IMR-90 (cell line): ENCODE measurements at regions not wholly inside any gene's neighbourhood (a gene's known extent, or its start where the extent isn't known, plus 50 kb on each side); places are given as distances from the start of the nearest gene placed in this dataset.

Source experiments
- ATAC-seq: fragments of 200-7000 bp; cut with Tn5 transposase; 2 replicates; pipeline ENCODE4 v1.9.1; 2020; ENCODE audit warnings: low read depth, mild to moderate bottlenecking, moderate library complexity
- BruUV-seq: library from RNA; stranded (reverse); fragments of 400-500 nt; replicated peaks from 2 replicates; lab custom pipeline; 2021; lab: Mats Ljungman, UMichigan
- CTCF ChIA-PET: fragments of 300-600 bp; formaldehyde crosslinking; extraction: SDS; loops from one replicate; lab custom pipeline; 2021; ENCODE audit warnings: antibody characterized with exemption; lab: Yijun Ruan, JAX
- POLR2A ChIA-PET: fragments of 300-600 bp; sonication (Branson Sonifier 250); formaldehyde crosslinking; loops from one replicate; lab custom pipeline; 2022; ENCODE audit warnings: antibody characterized with exemption; ENCODE audit not compliant: unreplicated experiment; lab: Charles Lee
- DNase-seq: peaks from one replicate; pipeline ENCODE4 v3.0.0; 2013
- H2AFZ ChIP-seq: replicated peaks from 2 replicates; pipeline ENCODE3; 2013; ENCODE audit warnings: low read length, mild to moderate bottlenecking; ENCODE audit not compliant: poor library complexity
- H2AK5ac ChIP-seq: 2 replicates; pipeline ENCODE4 v1.6.1; 2013; ENCODE audit warnings: low read depth, low read length, inconsistent platforms
- H2AK9ac ChIP-seq: replicated peaks from 2 replicates; pipeline ENCODE3; 2013; ENCODE audit warnings: mild to moderate bottlenecking, low read depth, low read length, moderate library complexity; ENCODE audit not compliant: poor library complexity
- H2BK120ac ChIP-seq: 2 replicates; pipeline ENCODE4 v1.6.1; 2013; ENCODE audit warnings: low read depth, low read length, inconsistent platforms
- H2BK15ac ChIP-seq: 3 replicates; pipeline ENCODE4 v1.6.1; 2013; ENCODE audit warnings: low read depth, low read length, inconsistent platforms
- H2BK20ac ChIP-seq: 2 replicates; pipeline ENCODE4 v1.6.1; 2013; ENCODE audit warnings: low read depth, mild to moderate bottlenecking, inconsistent platforms, low read length, moderate library complexity
- H2BK5ac ChIP-seq: 2 replicates; pipeline ENCODE4 v1.6.1; 2013; ENCODE audit warnings: mild to moderate bottlenecking, low read depth, low read length, inconsistent platforms; ENCODE audit not compliant: poor library complexity, severe bottlenecking
- H3K14ac ChIP-seq: replicated peaks from 2 replicates; pipeline ENCODE4 v1.6.1; 2013; ENCODE audit warnings: low read depth, low read length, inconsistent platforms
- H3K18ac ChIP-seq: 2 replicates; pipeline ENCODE4 v1.6.1; 2013; ENCODE audit warnings: low read depth, low read length, control low read depth
- H3K23ac ChIP-seq: 2 replicates; pipeline ENCODE4 v1.6.1; 2013; ENCODE audit warnings: low read depth, low read length, inconsistent platforms
- H3K27ac ChIP-seq: 2 replicates; pipeline ENCODE4 v1.5.1; 2013; ENCODE audit warnings: mild to moderate bottlenecking, control low read depth, low read length; ENCODE audit not compliant: insufficient read depth
- H3K27me3 ChIP-seq: 2 replicates; pipeline ENCODE4 v1.6.1; 2013; ENCODE audit warnings: low read length; ENCODE audit not compliant: control insufficient read depth, insufficient read depth
- H3K36me3 ChIP-seq: 2 replicates; pipeline ENCODE4 v1.6.1; 2013; ENCODE audit warnings: low read length, mixed read lengths; ENCODE audit not compliant: control insufficient read depth, insufficient read depth
- H3K4ac ChIP-seq: 2 replicates; pipeline ENCODE4 v1.6.1; 2013; ENCODE audit warnings: low read depth, low read length, inconsistent platforms
- H3K4me1 ChIP-seq: 2 replicates; pipeline ENCODE4 v1.6.1; 2013; ENCODE audit warnings: low read length, mixed read lengths; ENCODE audit not compliant: control insufficient read depth, insufficient read depth
- H3K4me2 ChIP-seq: 2 replicates; pipeline ENCODE4 v1.6.1; 2013; ENCODE audit warnings: low read depth, mild to moderate bottlenecking, control low read depth, low read length, moderate library complexity
- H3K4me3 ChIP-seq: 2 replicates; pipeline ENCODE4 v1.5.1; 2013; ENCODE audit warnings: low read depth, mild to moderate bottlenecking, control low read depth, low read length, moderate library complexity; ENCODE audit not compliant: insufficient read depth
- H3K56ac ChIP-seq: 2 replicates; pipeline ENCODE4 v1.6.1; 2013; ENCODE audit warnings: low read length, inconsistent platforms; ENCODE audit not compliant: insufficient read depth; ENCODE audit errors: extremely low read depth
- H3K79me1 ChIP-seq, 2 experiments: 2 replicates each; pipeline ENCODE4 v1.6.1; 2013; ENCODE audit warnings: low read length in 2 of 2, inconsistent platforms in 1 of 2, low read depth in 1 of 2
- H3K9ac ChIP-seq: 2 replicates; pipeline ENCODE4 v1.6.1; 2013; ENCODE audit warnings: low read depth, low read length, control low read depth
- H3K9me1 ChIP-seq: 2 replicates; pipeline ENCODE4 v1.6.1; 2013; ENCODE audit warnings: low read length, inconsistent platforms; ENCODE audit not compliant: insufficient read depth
- H3K9me3 ChIP-seq: 2 replicates; pipeline ENCODE4 v1.6.1; 2013; ENCODE audit warnings: low read length; ENCODE audit not compliant: control insufficient read depth, insufficient read depth
- H4K20me1 ChIP-seq: 2 replicates; pipeline ENCODE4 v1.6.1; 2013; ENCODE audit warnings: low read length, inconsistent platforms; ENCODE audit not compliant: insufficient read depth
- H4K5ac ChIP-seq: 2 replicates; pipeline ENCODE4 v1.6.1; 2013; ENCODE audit warnings: mild to moderate bottlenecking, low read depth, low read length, control low read depth
- H4K8ac ChIP-seq, 2 experiments: 2 replicates each; pipeline ENCODE4 v1.6.1; 2013; ENCODE audit warnings: low read depth in 2 of 2, low read length in 2 of 2, control low read depth in 1 of 2, inconsistent platforms in 1 of 2
- H4K91ac ChIP-seq: 2 replicates; pipeline ENCODE4 v1.6.1; 2013; ENCODE audit warnings: low read depth, low read length, inconsistent platforms; ENCODE audit not compliant: insufficient read depth
- BHLHE40 ChIP-seq: fragments of 150-350 bp; IDR thresholded peaks from 2 replicates; pipeline ENCODE4 v1.6.1; 2016; ENCODE audit warnings: mild to moderate bottlenecking, low read depth, low read length
- CEBPB ChIP-seq: IDR thresholded peaks from 2 replicates; pipeline ENCODE4 v1.6.1; 2012; ENCODE audit warnings: low read depth, low read length, improper control_type of control experiment
- CHD1 ChIP-seq: IDR thresholded peaks from 2 replicates; pipeline ENCODE4 v1.6.1; 2012; ENCODE audit warnings: low read depth, low read length, improper control_type of control experiment
- FOS ChIP-seq: fragments of 150-350 bp; IDR thresholded peaks from 2 replicates; pipeline ENCODE4 v1.6.1; 2016; ENCODE audit warnings: low read depth, low read length
- MAFK ChIP-seq: IDR thresholded peaks from 2 replicates; pipeline ENCODE4 v1.6.1; 2012; ENCODE audit warnings: low read depth, low read length, improper control_type of control experiment
- MAZ ChIP-seq: IDR thresholded peaks from 2 replicates; pipeline ENCODE4 v1.6.1; 2012; ENCODE audit warnings: low read depth, mild to moderate bottlenecking, low read length, improper control_type of control experiment, moderate library complexity, borderline replicate concordance
- MXI1 ChIP-seq: IDR thresholded peaks from 2 replicates; pipeline ENCODE4 v1.6.1; 2012; ENCODE audit warnings: low read depth, mild to moderate bottlenecking, low read length, moderate library complexity, borderline replicate concordance
- NFE2L2 ChIP-seq: fragments of 150-350 bp; IDR thresholded peaks from 2 replicates; pipeline ENCODE4 v1.6.1; 2016; ENCODE audit warnings: low read depth, mild to moderate bottlenecking, low read length
- POLR2A ChIP-seq: IDR thresholded peaks from 2 replicates; pipeline ENCODE4 v1.6.1; 2012; ENCODE audit warnings: mild to moderate bottlenecking, low read depth, low read length
- RAD21 ChIP-seq: IDR thresholded peaks from 2 replicates; pipeline ENCODE4 v1.6.1; 2012; ENCODE audit warnings: low read length, improper control_type of control experiment
- RCOR1 ChIP-seq: IDR thresholded peaks from 2 replicates; pipeline ENCODE4 v1.6.1; 2012; ENCODE audit warnings: mild to moderate bottlenecking, low read length, improper control_type of control experiment; ENCODE audit not compliant: insufficient replicate concordance
- RFX5 ChIP-seq: IDR thresholded peaks from 2 replicates; pipeline ENCODE4 v1.8.0; 2012; ENCODE audit warnings: low read depth, mild to moderate bottlenecking, low read length, moderate library complexity
- SMC3 ChIP-seq: fragments of 150-350 bp; IDR thresholded peaks from 2 replicates; pipeline ENCODE4 v1.6.1; 2016; ENCODE audit warnings: low read depth, mild to moderate bottlenecking, antibody characterized with exemption, low read length, moderate library complexity
- WGBS, 2 experiments: methylation state at CpG; one replicate each; pipeline versions ENCODE4 v1.1.5 to v1.1.7; 2013; ENCODE audit warnings: missing lambda C conversion rate in 2 of 2; ENCODE audit not compliant: insufficient read length in 1 of 2; ENCODE audit errors: extremely low coverage in 2 of 2; 5-methylcytosine and 5-hydroxymethylcytosine counted together
- dilution Hi-C: fragments of 300-500 bp; cut with HindIII; formaldehyde crosslinking; loops from one replicate; pipeline ENCODE4 v1.14.3; 2018; ENCODE audit warnings: low sequenced_read_pairs; ENCODE audit not compliant: unreplicated experiment
- in situ Hi-C: fragments of 300-500 bp; cut with MboI; formaldehyde crosslinking; loops from 3 replicates; pipeline ENCODE4 v1.14.3; 2019; ENCODE audit warnings: low sequenced_read_pairs, inconsistent platforms, mixed read lengths
- intact Hi-C: fragments of 100-400 bp; cut with micrococcal nuclease; formaldehyde crosslinking; loops from 2 replicates; pipeline ENCODE4 v1.10.0; 2022
- TF ChIP-seq, protein P1 (sequence below): fragments of 150-350 bp; IDR thresholded peaks from 2 replicates; pipeline ENCODE4 v1.6.1; 2017; ENCODE audit warnings: mild to moderate bottlenecking, antibody characterized with exemption, low read length, low read depth
- TF ChIP-seq, protein P2 (sequence below): fragments of 150-350 bp; IDR thresholded peaks from 2 replicates; pipeline ENCODE4 v1.6.1; 2016; ENCODE audit warnings: low read depth, mild to moderate bottlenecking, low read length, moderate library complexity, borderline replicate concordance
- TF ChIP-seq, protein P3 (sequence below): conservative IDR thresholded peaks from 2 replicates; pipeline ENCODE4 v1.5.1; 2012; ENCODE audit warnings: mild to moderate bottlenecking, low read depth, low read length, improper control_type of control experiment

DNA sequence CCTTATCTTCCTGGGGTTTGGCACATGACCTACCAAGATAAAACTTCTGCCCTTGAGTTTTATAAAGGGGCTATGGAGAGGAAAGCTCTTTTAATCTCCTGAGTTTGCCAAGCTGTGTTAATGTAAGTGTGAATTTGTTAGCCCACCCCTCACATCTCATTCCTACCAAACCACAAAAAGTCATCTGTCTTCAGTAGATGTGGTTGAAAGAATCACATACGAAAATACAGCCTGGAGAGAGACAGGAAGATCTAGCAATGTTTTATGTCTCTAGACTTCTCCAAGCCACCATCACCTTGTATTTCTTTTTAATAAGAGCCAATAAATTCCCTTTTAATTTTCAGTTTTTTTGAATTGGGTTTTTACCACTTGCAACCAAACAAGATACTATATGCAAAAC, 68.9 kb upstream of the ZNF280D start:
- no peak overlapping the region for H3K14ac ChIP-seq
- in situ Hi-C loops, result loop anchor here (25.0 kb wide), 1 partner anchor 735 kb away; no protein-coding TSS in a partner anchor
- DNase-seq (no peak), ATAC-seq (no peak)
- H4K91ac ChIP-seq, result no peak overlapping the region
- CTCF ChIA-PET, result no interaction called here
- no peaks in the 10 kb centered on the region for H3K36me3 ChIP-seq
- POLR2A ChIA-PET, result no interaction called here
- TF ChIP-seq CEBPB, result no peak
- no peak for TF ChIP-seq MAFK
- no peak for TF ChIP-seq CHD1
- no peak for TF ChIP-seq BHLHE40
- no peak for TF ChIP-seq MXI1
- TF ChIP-seq RAD21, result no peak
- TF ChIP-seq RFX5, result no peak
- no peak for TF ChIP-seq POLR2A
- no peak for TF ChIP-seq SMC3
- TF ChIP-seq RCOR1, result no peak
- TF ChIP-seq FOS, result no peak
- TF ChIP-seq NFE2L2, result no peak
- TF ChIP-seq, protein P1, sequence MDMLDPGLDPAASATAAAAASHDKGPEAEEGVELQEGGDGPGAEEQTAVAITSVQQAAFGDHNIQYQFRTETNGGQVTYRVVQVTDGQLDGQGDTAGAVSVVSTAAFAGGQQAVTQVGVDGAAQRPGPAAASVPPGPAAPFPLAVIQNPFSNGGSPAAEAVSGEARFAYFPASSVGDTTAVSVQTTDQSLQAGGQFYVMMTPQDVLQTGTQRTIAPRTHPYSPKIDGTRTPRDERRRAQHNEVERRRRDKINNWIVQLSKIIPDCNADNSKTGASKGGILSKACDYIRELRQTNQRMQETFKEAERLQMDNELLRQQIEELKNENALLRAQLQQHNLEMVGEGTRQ, result no peak
- TF ChIP-seq, protein P2, sequence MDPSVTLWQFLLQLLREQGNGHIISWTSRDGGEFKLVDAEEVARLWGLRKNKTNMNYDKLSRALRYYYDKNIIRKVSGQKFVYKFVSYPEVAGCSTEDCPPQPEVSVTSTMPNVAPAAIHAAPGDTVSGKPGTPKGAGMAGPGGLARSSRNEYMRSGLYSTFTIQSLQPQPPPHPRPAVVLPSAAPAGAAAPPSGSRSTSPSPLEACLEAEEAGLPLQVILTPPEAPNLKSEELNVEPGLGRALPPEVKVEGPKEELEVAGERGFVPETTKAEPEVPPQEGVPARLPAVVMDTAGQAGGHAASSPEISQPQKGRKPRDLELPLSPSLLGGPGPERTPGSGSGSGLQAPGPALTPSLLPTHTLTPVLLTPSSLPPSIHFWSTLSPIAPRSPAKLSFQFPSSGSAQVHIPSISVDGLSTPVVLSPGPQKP, result no peak
- TF ChIP-seq MAZ, result no peak
- TF ChIP-seq, protein P3, sequence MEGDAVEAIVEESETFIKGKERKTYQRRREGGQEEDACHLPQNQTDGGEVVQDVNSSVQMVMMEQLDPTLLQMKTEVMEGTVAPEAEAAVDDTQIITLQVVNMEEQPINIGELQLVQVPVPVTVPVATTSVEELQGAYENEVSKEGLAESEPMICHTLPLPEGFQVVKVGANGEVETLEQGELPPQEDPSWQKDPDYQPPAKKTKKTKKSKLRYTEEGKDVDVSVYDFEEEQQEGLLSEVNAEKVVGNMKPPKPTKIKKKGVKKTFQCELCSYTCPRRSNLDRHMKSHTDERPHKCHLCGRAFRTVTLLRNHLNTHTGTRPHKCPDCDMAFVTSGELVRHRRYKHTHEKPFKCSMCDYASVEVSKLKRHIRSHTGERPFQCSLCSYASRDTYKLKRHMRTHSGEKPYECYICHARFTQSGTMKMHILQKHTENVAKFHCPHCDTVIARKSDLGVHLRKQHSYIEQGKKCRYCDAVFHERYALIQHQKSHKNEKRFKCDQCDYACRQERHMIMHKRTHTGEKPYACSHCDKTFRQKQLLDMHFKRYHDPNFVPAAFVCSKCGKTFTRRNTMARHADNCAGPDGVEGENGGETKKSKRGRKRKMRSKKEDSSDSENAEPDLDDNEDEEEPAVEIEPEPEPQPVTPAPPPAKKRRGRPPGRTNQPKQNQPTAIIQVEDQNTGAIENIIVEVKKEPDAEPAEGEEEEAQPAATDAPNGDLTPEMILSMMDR, result no peak
- no CpG with 5 or more reads among the region's 1 CpG for WGBS, 2 experiments
- H3K18ac ChIP-seq, result no peak overlapping the region
- H3K4me3 ChIP-seq, result no peak overlapping the region
- no peak overlapping the region for H2BK20ac ChIP-seq
- no peaks in the 10 kb centered on the region for H4K20me1 ChIP-seq
- H3K9me3 ChIP-seq, result no peaks in the 10 kb centered on the region
- no peaks in the 10 kb centered on the region for H3K4me1 ChIP-seq
- H2AFZ ChIP-seq, result no peak overlapping the region
- no peak overlapping the region for H3K56ac ChIP-seq
- BruUV-seq, result no TSS peak
- no peak overlapping the region for H4K8ac ChIP-seq
- no peak overlapping the region for H3K23ac ChIP-seq
- peaks cover 1% of the 10 kb centered on the region; the same call in 1 of the 2 replicates for H3K27me3 ChIP-seq
- intact Hi-C loops, result no loop called here
- no peak overlapping the region for H2AK5ac ChIP-seq
- no peak overlapping the region for H2BK15ac ChIP-seq
- no peak overlapping the region for H3K9ac ChIP-seq
- H2AK9ac ChIP-seq, result no peak overlapping the region
- no peak overlapping the region for H3K4me2 ChIP-seq
- peaks cover 3% of the 10 kb centered on the region; the same call in 1 of the 2 replicates for H3K9me1 ChIP-seq
- no peak overlapping the region for H4K5ac ChIP-seq
- no peak overlapping the region for H2BK120ac ChIP-seq
- no peak overlapping the region for H3K27ac ChIP-seq
- H2BK5ac ChIP-seq, result no peak overlapping the region
- H3K4ac ChIP-seq, result no peak overlapping the region
- no peaks in the 10 kb centered on the region for H3K79me1 ChIP-seq
- dilution Hi-C loops, result no loop called here
